Stimulated activated CD4-positive, alpha-beta T cell treated with anti-CD3 and anti-CD28 coated beads, Interleukin-12 subunit alpha, Interleukin-12 subunit beta, amount 100 ng/mL, for 4 hours (primary cell): ENCODE measurements at regions not wholly inside any gene's neighbourhood (a gene's known extent, or its start where the extent isn't known, plus 50 kb on each side); places are given as distances from the start of the nearest gene placed in this dataset.
"Not testable (repeated sequence)": the region's sequence is repeated elsewhere in the genome, so short reads cannot be mapped to it uniquely, and the experiment has no call there.

ENCODE experiments used
- DNase-seq: peaks from one replicate; pipeline ENCODE4 v3.0.0-alpha.2; 2020

DNA sequence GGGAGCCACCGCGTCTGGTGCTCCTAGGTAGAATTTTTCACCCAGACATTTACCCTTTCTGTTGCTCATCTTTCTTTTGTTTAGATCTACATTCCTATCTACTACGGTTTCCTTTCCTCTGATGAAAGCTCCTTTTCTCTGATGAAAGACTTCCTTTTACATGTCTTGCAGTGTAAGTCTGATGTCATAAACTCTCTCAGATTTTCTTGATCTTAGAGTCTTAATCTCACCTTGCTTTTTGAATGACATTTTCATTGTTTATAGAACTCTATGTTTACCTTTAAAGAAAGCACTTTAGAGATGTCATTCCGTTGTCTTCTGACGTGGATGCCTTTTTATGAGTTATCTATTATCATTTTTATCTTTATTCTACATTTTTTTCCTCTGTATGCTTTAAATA is 171.8 kb upstream of the MTPN start:
- no peak for DNase-seq

DNA sequence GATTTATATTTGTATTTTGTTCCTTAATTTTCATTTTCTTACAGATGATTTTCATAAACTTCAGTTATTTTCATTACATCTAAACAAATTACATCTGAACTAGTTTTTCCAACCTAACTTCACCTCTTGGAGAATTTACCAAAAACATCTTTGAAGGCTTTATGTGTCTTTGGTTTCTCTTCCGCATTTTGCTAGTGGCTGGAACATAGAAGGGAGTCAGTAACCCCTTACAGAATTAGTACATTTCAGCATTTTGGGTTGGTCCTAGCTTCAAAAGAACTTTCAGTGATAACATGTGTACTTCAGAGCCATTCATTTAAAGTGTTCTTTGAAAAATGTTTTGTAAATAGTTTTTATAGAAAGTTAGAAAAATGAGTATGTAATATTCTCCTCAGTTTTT is 169.8 kb upstream of the MTPN start:
- no peak for DNase-seq

DNA sequence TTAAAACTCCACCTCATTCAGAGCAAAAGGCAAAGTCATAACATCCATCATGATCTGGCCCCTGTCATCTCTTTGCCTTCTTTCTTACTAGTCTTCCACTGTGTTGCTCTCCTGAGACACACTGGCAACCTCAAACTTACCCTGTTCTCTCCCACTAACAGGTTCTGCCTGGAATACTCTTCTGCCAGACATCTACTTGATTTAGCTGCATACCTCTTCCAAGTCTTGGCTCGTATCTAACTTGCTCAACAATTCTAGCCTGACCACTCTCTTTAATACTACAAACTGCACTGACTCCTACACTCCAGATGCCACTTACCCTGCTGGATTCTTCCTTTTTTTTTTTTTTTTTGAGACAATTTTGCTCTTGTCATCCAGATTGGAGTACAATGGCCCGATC is 167.0 kb upstream of the MTPN start:
- no peak for DNase-seq

DNA sequence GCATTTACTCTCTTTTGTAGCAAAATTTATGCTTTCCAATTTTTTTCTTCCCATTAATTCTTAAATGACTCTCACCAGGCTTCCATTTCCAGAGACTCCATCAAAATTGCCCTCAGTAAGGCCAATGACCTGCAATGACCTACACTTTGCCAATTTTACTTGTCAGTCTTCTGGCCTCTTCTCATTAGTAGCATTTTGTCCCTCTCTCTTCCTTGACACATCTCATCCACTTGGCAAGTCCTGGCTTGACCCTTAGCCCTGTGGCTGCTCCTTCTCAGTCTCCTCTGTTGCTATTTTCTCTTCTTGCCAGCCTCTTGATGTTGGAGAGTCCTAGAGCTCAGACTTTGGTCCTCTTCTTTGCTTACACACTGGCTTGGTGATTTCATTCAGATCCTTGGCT is 166.1 kb upstream of the MTPN start:
- no peak for DNase-seq

DNA sequence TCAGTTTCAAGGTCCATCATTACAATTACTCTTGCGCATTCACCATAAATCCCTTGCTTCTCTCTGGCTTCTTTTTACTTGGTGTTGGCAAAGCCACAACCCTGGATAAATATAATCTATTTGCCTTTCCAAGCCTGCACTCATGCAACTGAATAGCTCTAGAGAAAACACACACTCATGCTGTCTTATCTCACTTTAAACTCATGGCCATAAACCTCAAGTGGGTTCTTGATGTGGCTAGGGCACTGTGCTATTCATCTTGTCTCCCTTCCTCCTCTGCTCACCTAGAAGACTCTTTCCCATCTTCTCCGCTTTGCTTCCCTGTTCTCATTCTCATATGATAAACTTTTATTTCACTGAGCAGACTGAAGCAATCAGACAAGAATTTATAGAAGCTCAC is 165.4 kb upstream of the MTPN start:
- DNase-seq: no peak

DNA sequence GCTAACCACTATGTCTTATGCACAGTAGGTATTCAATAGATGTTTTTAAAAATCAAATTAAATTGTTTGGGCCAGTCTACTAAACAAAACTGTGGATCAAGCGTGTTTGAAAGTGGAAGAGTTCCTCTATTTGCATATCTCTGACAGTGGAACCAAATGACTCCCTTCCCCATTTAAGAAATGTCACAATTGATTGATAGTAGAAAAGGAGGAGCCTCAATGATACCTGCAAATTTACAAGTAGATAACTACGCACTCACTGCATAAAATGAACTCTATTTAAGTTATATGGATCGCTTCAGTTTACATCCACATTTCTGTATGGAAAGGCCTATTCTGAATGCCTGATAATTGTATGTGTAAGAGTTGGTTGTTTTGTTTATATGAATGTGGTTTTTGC is 163.3 kb upstream of the MTPN start:
- no peak for DNase-seq

DNA sequence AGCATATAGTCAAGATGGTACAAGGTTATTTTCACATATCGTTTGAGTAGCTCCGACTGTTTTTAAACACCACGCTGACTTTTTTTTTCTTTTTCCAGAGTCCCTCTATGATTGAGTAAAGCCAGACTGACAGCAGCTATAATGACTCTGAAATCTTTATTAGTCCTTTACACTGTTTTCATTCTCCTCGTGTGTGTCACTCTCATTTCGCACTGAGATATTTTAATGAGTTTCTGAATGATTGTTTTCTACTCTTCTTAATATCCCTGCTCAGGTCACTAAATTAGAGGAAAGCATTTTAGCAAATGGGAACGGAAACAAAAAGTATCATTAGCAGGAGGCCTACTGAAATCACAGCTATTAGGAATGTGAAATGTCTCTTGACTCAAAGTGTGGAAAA is 162.3 kb upstream of the MTPN start:
- DNase-seq: no peak

DNA sequence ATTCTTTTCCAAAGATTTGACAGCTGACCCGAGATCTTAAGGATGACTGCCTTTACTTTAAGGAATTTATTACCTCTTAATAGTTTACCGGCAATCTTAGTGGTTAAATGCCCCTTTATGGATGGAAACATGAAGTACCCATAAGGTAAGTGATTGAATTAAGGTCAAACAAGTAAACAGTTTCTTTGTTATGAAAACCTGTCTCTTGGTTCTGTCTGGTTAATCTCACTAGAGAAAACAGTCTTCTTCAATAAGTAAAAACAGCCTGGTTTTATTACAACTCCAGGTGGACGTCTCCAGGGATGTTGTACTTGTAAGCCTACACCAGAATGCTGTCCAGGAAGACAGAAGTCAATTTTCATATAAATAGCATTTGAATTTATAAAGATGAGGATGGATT is 161.8 kb upstream of the MTPN start:
- DNase-seq: no peak

DNA sequence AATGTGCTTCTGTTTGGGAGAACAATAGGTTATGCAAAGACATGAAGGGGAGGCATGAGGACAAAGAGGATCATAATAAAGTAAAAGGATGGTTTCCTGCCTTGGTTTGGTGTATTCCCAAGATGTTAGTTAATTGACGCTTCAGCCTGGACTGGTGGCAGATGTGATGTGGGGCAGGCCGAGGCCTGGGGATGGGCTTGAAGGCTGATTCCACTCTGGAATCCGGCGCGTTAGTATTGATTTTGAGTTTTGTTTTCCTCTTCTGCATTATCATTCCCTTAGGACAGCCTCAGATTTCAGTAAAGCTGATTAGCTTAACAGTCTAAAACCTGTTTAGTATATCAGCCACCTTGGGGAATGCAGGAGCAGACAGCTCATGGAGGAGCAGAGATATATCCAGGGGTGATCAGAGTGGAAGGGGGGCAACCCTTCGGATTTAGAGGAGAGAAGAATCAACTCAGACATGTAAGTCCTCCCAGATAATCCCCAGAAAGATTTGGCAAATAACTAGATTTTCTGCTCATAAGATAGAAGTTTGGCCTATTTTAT is 159.8 kb upstream of the MTPN start:
- DNase-seq: no peak

DNA sequence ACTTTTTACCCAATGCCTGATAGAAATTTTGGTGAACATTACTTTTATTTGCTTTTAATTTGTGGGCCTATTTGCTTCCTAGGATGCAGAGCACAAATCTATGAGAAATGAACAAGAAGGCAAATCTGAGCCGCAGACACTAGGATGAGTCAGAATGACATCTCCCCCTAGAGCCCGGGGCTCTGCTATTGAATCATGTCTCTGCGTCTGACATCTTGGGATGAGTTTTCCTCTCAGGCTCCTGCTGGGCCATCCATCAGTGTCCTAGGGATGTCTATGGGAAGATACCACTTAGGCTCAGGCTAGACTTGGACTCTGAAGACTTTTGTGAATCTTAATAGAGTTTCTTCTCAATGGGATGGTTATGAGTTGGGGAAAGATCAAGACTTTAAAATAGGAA is 157.3 kb upstream of the MTPN start:
- no peak for DNase-seq

DNA sequence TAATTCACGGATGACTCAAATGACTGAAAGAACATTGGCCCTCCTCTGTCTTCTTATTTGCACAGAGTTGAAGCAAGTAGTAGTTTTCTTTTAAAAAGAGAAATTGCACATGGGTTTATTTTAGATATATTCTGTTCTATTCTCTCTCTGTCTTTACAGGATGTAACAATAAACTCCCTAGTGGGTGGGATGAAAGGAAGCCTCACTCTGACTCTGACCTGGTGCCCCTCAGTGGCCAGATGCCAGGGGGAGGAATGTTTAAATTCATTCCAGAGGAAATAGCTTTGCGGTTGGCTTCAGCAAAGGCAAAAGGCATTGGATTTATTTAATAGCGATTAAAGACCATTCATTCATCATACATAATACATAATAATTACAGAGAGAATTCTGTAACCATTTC is 156.4 kb upstream of the MTPN start:
- no peak for DNase-seq

DNA sequence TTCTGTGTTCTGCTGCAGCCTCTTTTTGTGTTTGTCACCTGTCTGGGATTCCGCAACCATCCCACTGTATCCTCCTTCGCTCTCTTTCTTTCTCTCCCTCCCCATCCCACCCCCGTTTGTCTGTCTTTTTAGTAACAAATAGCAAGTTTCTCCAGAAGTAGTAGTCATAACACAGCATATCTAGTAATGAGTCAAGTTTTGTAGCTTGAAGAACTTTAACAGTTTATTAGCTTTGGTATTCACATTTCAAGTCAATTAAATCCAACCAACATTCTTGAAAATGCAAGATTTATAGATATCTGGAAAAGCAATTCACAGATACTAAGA is 154.1 kb upstream of the MTPN start:
- DNase-seq: no peak

DNA sequence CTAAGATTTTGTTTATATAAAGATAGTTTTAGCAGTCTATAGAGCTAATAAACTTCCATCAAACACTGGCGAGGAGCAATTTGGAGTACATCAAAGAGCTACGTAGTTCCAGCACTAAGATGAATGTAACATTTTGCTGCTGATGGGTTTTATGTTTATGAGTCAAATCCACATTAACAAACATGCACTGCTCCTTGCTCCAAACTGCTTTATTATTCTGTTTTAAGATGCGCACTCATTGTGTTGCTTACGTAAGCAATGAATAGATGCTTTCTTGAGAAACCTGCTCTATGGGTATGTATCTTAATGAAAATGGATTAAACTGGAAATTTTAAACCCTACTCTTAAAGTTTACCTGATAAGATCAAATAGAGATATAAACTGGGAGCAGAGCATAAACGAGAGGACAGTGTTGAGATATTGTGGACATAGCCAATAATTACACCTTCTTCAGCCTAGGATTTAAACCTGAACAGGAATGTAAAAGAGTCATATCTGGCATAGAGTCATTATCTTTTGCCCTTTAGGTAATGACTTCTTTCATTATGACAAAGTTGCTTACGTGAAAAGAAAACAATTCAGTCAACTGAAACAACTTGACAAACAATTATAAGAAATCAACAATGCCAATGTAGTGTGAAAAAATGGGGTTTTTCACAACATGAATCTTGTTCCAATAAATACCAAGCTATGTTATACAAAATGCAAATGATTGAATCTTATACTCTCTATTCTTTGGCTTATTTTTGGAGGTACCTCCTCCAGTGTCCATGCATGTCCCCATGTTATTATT is 153.5 kb upstream of the MTPN start:
- no peak for DNase-seq

DNA sequence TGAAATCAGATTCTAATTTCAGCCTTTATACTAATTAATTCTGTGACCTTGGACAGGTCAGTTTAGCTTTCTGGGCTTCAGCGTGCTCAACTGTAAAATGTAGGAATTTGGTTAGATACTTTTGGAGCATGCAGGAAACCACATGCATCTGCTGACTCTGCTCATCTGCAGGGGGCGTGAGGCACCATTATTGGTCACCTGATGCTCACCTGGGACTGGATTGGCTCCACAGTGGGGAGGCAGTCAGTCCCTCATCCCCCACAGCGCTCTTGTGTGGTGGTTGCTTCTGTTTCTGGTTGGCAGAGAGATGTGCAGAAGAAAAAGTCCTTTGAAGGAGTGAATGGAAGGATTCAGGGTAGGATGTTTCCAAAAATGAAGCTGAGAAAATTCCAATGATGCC is 150.9 kb upstream of the MTPN start:
- no peak for DNase-seq

DNA sequence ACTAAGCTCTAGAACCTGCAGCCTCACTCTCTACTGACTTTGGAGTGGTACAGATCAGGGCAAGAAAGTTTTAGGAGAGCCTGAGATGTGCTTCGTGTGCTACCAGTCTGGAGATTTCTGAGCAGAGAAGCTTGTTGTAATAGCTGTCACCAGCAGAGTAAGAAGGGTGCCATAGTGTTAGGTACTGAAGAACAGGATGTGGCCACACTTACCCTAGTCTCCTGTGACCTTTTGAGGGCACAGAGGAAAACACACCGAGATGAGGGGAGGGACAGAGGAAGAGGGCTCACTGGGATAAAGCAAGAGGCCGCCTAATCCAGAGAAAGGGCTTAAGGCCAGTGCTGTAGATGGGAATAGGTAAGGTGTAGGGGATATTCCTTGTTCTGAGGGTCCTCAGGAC is 146.2 kb upstream of the MTPN start:
- DNase-seq: no peak

DNA sequence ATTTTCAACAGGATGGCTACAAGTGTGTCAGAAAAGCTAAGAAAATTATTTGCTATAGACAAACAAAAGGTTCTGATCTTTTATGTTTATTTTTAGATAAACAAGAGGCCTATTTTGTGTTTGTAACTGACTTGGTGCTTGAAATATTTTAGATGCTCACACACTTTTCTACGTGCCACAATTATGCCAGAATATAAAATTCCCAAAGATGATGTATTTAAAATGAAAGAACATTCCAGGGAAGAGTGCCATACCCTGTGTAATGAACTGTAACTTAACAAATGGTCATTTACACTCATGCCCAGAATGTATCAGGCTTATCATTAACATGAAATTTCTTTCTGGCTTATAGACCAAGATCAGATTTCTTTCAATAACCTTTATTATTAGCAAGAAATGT is 144.9 kb upstream of the MTPN start:
- no peak for DNase-seq

DNA sequence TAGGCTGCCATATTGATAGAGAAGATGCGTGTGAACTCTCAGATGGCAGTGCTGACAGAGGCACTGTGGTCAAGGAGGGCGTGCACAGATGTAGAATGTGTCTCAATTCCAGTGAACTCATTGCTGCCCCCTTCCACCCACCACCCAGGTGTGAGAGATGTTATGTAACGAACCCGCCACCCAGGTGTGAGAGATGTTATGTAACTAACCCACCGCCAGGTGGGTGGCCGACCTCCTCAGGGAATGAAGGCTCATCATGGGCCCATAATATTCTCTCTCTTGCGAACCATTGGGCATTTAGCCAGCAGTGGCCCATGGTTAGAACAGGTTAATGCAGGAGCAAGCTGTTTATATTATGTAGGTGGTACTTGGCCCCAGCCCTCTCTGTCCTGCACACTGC is 140.4 kb upstream of the MTPN start:
- no peak for DNase-seq

DNA sequence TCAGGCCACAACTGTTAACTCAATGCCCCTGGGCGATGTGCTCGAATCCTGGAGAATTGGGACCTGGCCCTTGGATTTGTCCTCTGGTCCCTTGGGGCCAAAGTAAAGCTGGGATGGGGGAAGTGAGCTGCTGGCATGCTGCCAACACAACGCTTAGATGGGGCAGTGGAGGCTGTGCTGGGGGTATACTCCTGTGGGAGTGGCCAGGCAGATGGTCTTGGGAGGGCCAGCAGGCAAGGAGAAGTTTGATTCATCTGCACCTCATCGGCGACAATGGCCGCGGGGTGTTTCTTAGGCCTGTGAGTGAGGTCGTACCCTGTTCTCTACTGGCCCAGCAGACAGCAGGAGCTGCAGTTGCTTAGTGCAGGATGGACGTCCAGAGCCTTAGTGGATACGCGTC is 139.0 kb upstream of the MTPN start:
- DNase-seq: no peak

DNA sequence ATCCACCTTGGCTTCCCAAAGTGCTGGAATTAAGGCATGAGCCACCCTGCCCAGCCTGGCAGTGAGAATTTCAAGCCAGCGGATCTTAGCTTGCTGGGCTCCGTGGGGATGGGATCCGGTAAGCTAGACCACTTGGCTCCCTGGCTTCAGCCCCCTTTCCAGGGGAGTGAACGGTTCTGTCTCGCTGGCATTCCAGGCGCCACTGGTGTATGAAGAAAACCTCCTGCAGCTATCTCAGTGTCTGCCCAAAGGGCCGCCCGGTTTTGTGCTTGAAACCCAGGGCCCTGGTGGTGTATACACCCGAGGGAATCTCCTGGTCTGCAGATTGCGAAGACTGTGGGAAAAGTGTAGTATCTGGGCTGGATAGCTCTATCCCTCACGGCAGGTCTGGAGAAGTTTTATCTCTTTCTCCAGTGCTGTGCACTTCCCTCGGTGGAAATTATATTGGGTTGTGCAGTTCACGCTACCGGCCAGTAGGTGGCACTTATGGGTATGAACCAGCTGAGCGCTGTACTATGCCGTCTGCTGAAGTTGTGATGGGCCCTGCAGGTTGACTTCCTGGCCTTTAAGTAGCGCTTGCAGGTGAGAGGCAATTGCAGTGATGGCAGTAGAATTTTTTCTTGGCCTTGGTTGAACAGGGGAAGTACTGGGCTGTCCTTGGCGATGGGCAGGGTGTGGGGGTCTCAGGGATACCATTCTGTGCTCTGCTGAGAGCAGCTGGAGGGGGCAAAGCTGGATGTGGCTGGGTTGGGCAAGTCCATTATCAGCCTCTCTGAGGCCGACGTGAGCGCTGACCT is 138.0 kb upstream of the MTPN start:
- DNase-seq: peak; percentile 39

DNA sequence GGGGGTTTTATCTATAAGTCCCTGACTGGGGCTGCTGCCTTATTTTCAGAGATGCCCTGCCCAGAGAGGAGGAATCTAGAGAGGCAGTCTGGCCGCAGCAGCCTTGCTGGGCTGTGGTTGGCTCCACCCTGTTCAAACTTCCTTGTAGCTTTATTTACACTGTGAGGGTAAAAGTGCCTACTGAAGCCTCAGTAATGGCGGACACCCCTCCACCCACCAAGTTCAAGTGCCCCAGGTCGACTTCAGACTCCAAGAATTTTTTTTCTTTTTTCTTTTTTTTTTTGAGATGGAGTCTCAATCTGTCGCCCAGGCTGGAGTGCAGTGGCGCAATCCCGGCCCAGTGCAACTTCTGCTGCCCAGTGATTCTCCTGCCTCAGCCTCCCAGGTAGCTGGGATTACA is 137.3 kb upstream of the MTPN start:
- not testable (repeated sequence) for DNase-seq

DNA sequence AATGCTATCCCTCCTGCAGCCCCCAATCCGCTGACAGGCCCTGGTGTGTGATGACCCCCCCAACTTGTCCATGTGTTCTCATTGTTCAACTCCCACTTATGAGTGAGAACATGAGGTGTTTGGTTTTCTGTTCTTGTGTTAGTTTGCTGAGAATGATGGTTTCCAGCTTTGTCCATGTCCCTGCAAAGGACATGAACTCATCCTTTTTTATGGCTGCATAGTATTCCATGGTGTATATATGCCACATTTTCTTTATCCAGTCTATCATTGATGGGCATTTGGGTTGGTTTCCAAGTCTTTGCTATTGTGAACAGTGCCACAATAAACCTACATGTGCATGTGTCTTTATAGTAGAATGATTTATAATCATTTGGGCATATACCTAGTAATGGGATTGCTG is 131.9 kb upstream of the MTPN start:
- not testable (repeated sequence) for DNase-seq

DNA sequence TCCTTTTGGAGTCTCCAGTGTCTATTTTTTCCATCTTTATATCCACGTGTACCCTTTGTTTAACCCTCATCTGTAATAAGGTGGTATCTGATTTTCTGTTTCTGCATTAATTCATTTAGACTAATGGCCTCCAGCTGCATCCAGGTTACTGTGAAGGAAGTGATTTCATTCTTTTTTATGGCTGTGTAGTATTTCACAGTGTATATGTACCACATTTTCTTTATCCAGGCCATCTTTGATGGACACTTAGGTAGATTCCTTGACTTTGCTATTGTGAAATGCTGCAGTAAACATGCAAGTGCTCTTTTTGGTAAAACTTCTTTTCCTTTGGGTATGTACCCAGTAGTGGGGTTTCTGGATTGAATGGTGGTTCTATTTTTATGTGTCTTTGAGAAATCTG is 128.0 kb upstream of the MTPN start:
- no peak for DNase-seq

DNA sequence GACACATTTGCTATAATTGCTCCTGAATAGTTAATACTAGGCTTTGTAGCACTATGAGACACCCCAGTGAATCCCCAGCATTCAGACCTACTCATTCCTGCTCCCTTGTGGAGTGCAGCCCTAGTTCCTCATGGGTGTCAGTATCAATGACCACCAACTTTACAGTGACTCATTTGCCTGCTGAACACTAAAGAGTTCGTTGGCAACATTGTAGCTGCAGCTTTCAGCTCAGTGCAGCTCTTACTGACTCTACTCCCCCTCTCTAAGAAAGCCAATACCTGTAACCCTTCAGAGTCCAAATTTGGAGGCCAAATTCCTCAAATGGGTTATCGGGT is 127.1 kb upstream of the MTPN start:
- no peak for DNase-seq

DNA sequence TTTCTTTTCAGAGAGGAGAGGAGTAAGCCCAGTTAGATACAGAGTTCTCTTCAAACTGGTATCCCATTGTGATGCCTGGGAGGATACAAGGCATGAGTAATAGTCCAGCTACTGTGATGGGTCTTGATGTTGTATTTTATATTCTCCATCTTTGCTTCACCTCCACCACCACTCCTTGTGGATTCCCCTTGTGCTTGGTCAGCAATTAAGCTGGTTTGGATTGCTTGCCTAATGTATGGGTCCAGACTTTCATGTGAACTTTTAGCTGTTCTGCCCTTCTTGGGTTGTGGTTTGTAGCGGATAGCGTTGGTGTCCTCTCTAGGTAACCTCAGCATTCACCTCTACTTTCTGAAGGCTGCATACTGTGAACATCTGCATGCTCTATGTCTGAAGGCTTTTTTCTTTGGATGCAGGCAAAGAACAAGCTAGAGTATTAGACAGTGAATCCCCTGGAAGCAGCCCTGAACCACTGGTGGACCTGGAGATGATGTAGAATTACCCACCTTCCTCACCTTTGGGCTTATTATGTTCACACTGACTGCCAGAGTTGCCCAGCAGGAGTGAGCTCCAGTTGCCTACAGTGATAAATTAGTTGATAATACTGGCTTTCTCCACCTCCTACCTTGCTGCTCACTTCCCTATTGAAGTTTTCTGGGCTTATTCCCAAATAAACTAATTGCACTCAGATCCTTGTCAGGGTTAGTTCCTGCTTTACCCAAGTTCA is 126.5 kb upstream of the MTPN start:
- DNase-seq: no peak
